HL-60 (cell line): ENCODE measurements at regions not wholly inside any gene's neighbourhood (a gene's known extent, or its start where the extent isn't known, plus 50 kb on each side); places are given as distances from the start of the nearest gene placed in this dataset.

Experiments used
- CTCF ChIP-seq: IDR thresholded peaks from one replicate; pipeline ENCODE4 v1.5.1; 2011; ENCODE audit warnings: low read length, control low read depth, inconsistent platforms; ENCODE audit not compliant: insufficient read depth
- POLR2AphosphoS5 ChIP-seq: IDR thresholded peaks from 2 replicates; pipeline ENCODE4 v1.6.1; 2012; ENCODE audit warnings: low read depth
- SPI1 ChIP-seq: IDR thresholded peaks from 2 replicates; pipeline ENCODE4 v1.6.1; 2012; ENCODE audit warnings: low read depth, mild to moderate bottlenecking, borderline replicate concordance
- TF ChIP-seq, protein P1 (sequence below): IDR thresholded peaks from 2 replicates; pipeline ENCODE4 v1.6.1; 2012; ENCODE audit warnings: low read depth; ENCODE audit not compliant: insufficient replicate concordance

- TF ChIP-seq CTCF (no peak), SPI1 (no peak), POLR2AphosphoS5 (no peak)
- TF ChIP-seq, protein P1, sequence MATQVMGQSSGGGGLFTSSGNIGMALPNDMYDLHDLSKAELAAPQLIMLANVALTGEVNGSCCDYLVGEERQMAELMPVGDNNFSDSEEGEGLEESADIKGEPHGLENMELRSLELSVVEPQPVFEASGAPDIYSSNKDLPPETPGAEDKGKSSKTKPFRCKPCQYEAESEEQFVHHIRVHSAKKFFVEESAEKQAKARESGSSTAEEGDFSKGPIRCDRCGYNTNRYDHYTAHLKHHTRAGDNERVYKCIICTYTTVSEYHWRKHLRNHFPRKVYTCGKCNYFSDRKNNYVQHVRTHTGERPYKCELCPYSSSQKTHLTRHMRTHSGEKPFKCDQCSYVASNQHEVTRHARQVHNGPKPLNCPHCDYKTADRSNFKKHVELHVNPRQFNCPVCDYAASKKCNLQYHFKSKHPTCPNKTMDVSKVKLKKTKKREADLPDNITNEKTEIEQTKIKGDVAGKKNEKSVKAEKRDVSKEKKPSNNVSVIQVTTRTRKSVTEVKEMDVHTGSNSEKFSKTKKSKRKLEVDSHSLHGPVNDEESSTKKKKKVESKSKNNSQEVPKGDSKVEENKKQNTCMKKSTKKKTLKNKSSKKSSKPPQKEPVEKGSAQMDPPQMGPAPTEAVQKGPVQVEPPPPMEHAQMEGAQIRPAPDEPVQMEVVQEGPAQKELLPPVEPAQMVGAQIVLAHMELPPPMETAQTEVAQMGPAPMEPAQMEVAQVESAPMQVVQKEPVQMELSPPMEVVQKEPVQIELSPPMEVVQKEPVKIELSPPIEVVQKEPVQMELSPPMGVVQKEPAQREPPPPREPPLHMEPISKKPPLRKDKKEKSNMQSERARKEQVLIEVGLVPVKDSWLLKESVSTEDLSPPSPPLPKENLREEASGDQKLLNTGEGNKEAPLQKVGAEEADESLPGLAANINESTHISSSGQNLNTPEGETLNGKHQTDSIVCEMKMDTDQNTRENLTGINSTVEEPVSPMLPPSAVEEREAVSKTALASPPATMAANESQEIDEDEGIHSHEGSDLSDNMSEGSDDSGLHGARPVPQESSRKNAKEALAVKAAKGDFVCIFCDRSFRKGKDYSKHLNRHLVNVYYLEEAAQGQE, result no peak
Measured at GRCh38 chr10:36872702-36873393, 252.6 kb upstream of the ANKRD30A start.
